Mesenchymal stem cell (in vitro differentiated cells and primary cell): ENCODE measurements at regions not wholly inside any gene's neighbourhood (a gene's known extent, or its start where the extent isn't known, plus 50 kb on each side); places are given as distances from the start of the nearest gene placed in this dataset.
"Not testable (repeated sequence)": the region's sequence is repeated elsewhere in the genome, so short reads cannot be mapped to it uniquely, and the experiment has no call there.

ENCODE experiments used
- DNase-seq: peaks from one replicate; pipeline ENCODE4 v3.0.0-alpha.2; 2013
- H2AFZ ChIP-seq: one replicate; pipeline ENCODE4 v1.6.1; 2013; ENCODE audit warnings: low read depth, mild to moderate bottlenecking, control low read depth, inconsistent platforms, low read length, moderate library complexity
- H2AK5ac ChIP-seq: 2 replicates; pipeline ENCODE4 v1.6.1; 2013; ENCODE audit warnings: low read length, moderate library complexity, mild to moderate bottlenecking, inconsistent platforms; ENCODE audit not compliant: severe bottlenecking
- H2BK120ac ChIP-seq: one replicate; pipeline ENCODE4 v1.6.1; 2013; ENCODE audit warnings: low read depth, mild to moderate bottlenecking, inconsistent platforms, low read length, moderate library complexity
- H2BK12ac ChIP-seq, 2 experiments: one replicate each; pipeline ENCODE4 v1.6.1; 2013; ENCODE audit warnings: inconsistent platforms in 2 of 2, low read length in 2 of 2, mild to moderate bottlenecking in 2 of 2, moderate library complexity in 2 of 2, control low read depth in 1 of 2
- H2BK15ac ChIP-seq: one replicate; pipeline ENCODE4 v1.6.1; 2013; ENCODE audit warnings: mild to moderate bottlenecking, low read depth, inconsistent platforms; ENCODE audit not compliant: poor library complexity, severe bottlenecking
- H2BK5ac ChIP-seq: 2 replicates; pipeline ENCODE4 v1.6.1; 2013; ENCODE audit warnings: low read depth, mild to moderate bottlenecking, low read length, control low read depth, inconsistent platforms; ENCODE audit not compliant: poor library complexity, severe bottlenecking
- H3K14ac ChIP-seq, 2 experiments: one replicate each; pipeline ENCODE4 v1.6.1; 2013; ENCODE audit warnings: inconsistent platforms in 2 of 2, low read length in 2 of 2, control low read depth in 1 of 2, mild to moderate bottlenecking in 1 of 2, moderate library complexity in 1 of 2
- H3K18ac ChIP-seq, 2 experiments: one replicate each; pipeline ENCODE4 v1.6.1; 2013; ENCODE audit warnings: inconsistent platforms in 2 of 2, low read length in 2 of 2, control low read depth in 1 of 2, low read depth in 1 of 2, mild to moderate bottlenecking in 1 of 2
- H3K23ac ChIP-seq, 2 experiments: one replicate each; pipeline ENCODE4 v1.6.1; 2013; ENCODE audit warnings: inconsistent platforms in 2 of 2, low read length in 2 of 2, mild to moderate bottlenecking in 2 of 2, moderate library complexity in 2 of 2, control low read depth in 1 of 2
- H3K27ac ChIP-seq: 2 replicates; pipeline ENCODE4 v1.5.1; 2013; ENCODE audit warnings: mild to moderate bottlenecking, moderate library complexity, low read length, control low read depth, inconsistent platforms; ENCODE audit not compliant: poor library complexity, severe bottlenecking
- H3K27me3 ChIP-seq, 2 experiments: 2 replicates each; pipeline versions ENCODE4 v1.6.1 to v1.7.0; 2013; ENCODE audit warnings: low read length in 2 of 2, mild to moderate bottlenecking in 2 of 2, moderate library complexity in 2 of 2, control low read depth in 1 of 2, inconsistent platforms in 1 of 2; ENCODE audit not compliant: control insufficient read depth in 1 of 2, insufficient read depth in 1 of 2
- H3K36me3 ChIP-seq, 2 experiments: 2 replicates each; pipeline versions ENCODE4 v1.6.1 to v1.7.0; 2013; ENCODE audit warnings: low read length in 2 of 2, control low read depth in 1 of 2, inconsistent platforms in 1 of 2, low read depth in 1 of 2, mild to moderate bottlenecking in 1 of 2; ENCODE audit not compliant: insufficient read depth in 2 of 2, control insufficient read depth in 1 of 2
- H3K4ac ChIP-seq, 2 experiments: one replicate each; pipeline ENCODE4 v1.6.1; 2013; ENCODE audit warnings: inconsistent platforms in 2 of 2, low read length in 2 of 2, mild to moderate bottlenecking in 2 of 2, moderate library complexity in 2 of 2, control low read depth in 1 of 2, low read depth in 1 of 2
- H3K4me1 ChIP-seq: 2 replicates; pipeline ENCODE4 v1.6.1; 2013; ENCODE audit warnings: low read depth, low read length, control low read depth; ENCODE audit not compliant: control insufficient read depth, insufficient read depth
- H3K4me2 ChIP-seq: 2 replicates; pipeline ENCODE4 v1.6.1; 2013; ENCODE audit warnings: low read length, mild to moderate bottlenecking, inconsistent platforms; ENCODE audit not compliant: poor library complexity, severe bottlenecking
- H3K4me3 ChIP-seq, 2 experiments: 2 replicates each; pipeline versions ENCODE4 v1.5.1 to v1.7.0; 2013; ENCODE audit warnings: low read length in 2 of 2, mild to moderate bottlenecking in 2 of 2, control low read depth in 1 of 2, low read depth in 1 of 2; ENCODE audit not compliant: insufficient read depth in 1 of 2
- H3K79me1 ChIP-seq: replicated peaks from 2 replicates; pipeline ENCODE4 v1.6.1; 2013; ENCODE audit warnings: mild to moderate bottlenecking, control low read depth, low read length, inconsistent platforms; ENCODE audit not compliant: poor library complexity, severe bottlenecking
- H3K9ac ChIP-seq: 2 replicates; pipeline ENCODE4 v1.7.0; 2013; ENCODE audit warnings: mild to moderate bottlenecking, low read length, moderate library complexity
- H3K9me3 ChIP-seq: 2 replicates; pipeline ENCODE4 v1.7.0; 2013; ENCODE audit warnings: mild to moderate bottlenecking, low read length; ENCODE audit not compliant: control insufficient read depth
- H4K8ac ChIP-seq: one replicate; pipeline ENCODE4 v1.6.1; 2013; ENCODE audit warnings: inconsistent platforms, mild to moderate bottlenecking, low read length, moderate library complexity
- H4K91ac ChIP-seq: one replicate; pipeline ENCODE4 v1.6.1; 2013; ENCODE audit warnings: mild to moderate bottlenecking, low read length, inconsistent platforms
- WGBS: methylation state at CpG from one replicate; pipeline ENCODE4 v1.1.7; 2013; ENCODE audit warnings: mixed read lengths; 5-methylcytosine and 5-hydroxymethylcytosine counted together

- DNase-seq, result no peak
- Histone ChIP-seq H2BK15ac (no peak overlapping the region), H3K4ac (no peak overlapping the region), H3K4me1 (no peaks in the 10 kb centered on the region), H3K9ac (no peak overlapping the region), H3K79me1 (no peaks in the 10 kb centered on the region), H2BK120ac (no peak overlapping the region), H2BK5ac (no peak overlapping the region), H4K8ac (no peak overlapping the region), H3K4me2 (no peak overlapping the region), H3K4me3 (no peak overlapping the region), H2BK12ac (no peak overlapping the region), H3K9me3 (no peaks in the 10 kb centered on the region), H3K27ac (no peak overlapping the region), H3K18ac (no peak overlapping the region), H2AK5ac (no peak overlapping the region), H2AFZ (no peak overlapping the region), H3K23ac (no peak overlapping the region), H3K27me3 (peaks cover 0 to 11% of the 10 kb centered on the region in 2 experiments), H3K36me3 (no peaks in the 10 kb centered on the region), H3K14ac (no peak overlapping the region), H4K91ac (no peak overlapping the region)
- WGBS, result 81% methylated on average over 5 of the region's 5 CpGs
Observed at GRCh38 chr19:31470952-31471351, 121.7 kb upstream of the TSHZ3 start.

GRCh38 chr19:31478241-31478640 lies 129.0 kb upstream of the TSHZ3 start:
- Histone ChIP-seq H3K23ac (no peak overlapping the region), H2BK5ac (no peak overlapping the region), H2AFZ (no peak overlapping the region), H3K18ac (no peak overlapping the region), H4K91ac (no peak overlapping the region), H4K8ac (no peak overlapping the region), H3K4ac (no peak overlapping the region), H3K9me3 (no peaks in the 10 kb centered on the region), H3K79me1 (no peaks in the 10 kb centered on the region), H3K4me2 (no peak overlapping the region), H2AK5ac (no peak overlapping the region), H3K4me1 (no peaks in the 10 kb centered on the region), H3K36me3 (no peaks in the 10 kb centered on the region), H3K4me3 (no peak overlapping the region), H2BK15ac (no peak overlapping the region), H2BK120ac (no peak overlapping the region), H3K9ac (no peak overlapping the region), H2BK12ac (no peak overlapping the region), H3K27ac (no peak overlapping the region), H3K27me3 (no peaks in the 10 kb centered on the region), H3K14ac (no peak overlapping the region)
- no peak for DNase-seq
- WGBS, result 87% methylated on average over 5 of the region's 5 CpGs

- H2AK5ac ChIP-seq, result no peak overlapping the region
- no peaks in the 10 kb centered on the region for H3K36me3 ChIP-seq
- H3K4me3 ChIP-seq, result no peak overlapping the region
- H3K9ac ChIP-seq, result no peak overlapping the region
- H3K23ac ChIP-seq, result no peak overlapping the region
- no peak overlapping the region for H3K4ac ChIP-seq
- H2BK15ac ChIP-seq, result no peak overlapping the region
- no peak overlapping the region for H3K18ac ChIP-seq
- peaks cover 6% of the 10 kb centered on the region for H3K9me3 ChIP-seq
- no peak overlapping the region for H3K14ac ChIP-seq
- H2AFZ ChIP-seq, result no peak overlapping the region
- H4K91ac ChIP-seq, result no peak overlapping the region
- no peak overlapping the region for H4K8ac ChIP-seq
- H2BK12ac ChIP-seq, result no peak overlapping the region
- H3K27ac ChIP-seq, result no peak overlapping the region
- no peaks in the 10 kb centered on the region for H3K79me1 ChIP-seq
- no peaks in the 10 kb centered on the region for H3K27me3 ChIP-seq
- H2BK5ac ChIP-seq, result no peak overlapping the region
- H3K4me2 ChIP-seq, result no peak overlapping the region
- H3K4me1 ChIP-seq, result no peaks in the 10 kb centered on the region
- no peak for DNase-seq
- H2BK120ac ChIP-seq, result no peak overlapping the region
Observed at GRCh38 chr19:31483226-31483857, 134.1 kb upstream of the TSHZ3 start.

GRCh38 chr19:31484858-31485410 lies 135.7 kb upstream of the TSHZ3 start:
- H3K4me1 ChIP-seq, H3K4me3 ChIP-seq, H3K23ac ChIP-seq, H3K79me1 ChIP-seq, H3K14ac ChIP-seq, H3K4me2 ChIP-seq, H2BK12ac ChIP-seq, H3K9ac ChIP-seq, H3K36me3 ChIP-seq, H3K27ac ChIP-seq, H4K91ac ChIP-seq, DNase-seq, H2BK120ac ChIP-seq, H4K8ac ChIP-seq, H2AFZ ChIP-seq, H3K4ac ChIP-seq, H3K27me3 ChIP-seq, H2BK5ac ChIP-seq, H3K9me3 ChIP-seq, H2BK15ac ChIP-seq, H3K18ac ChIP-seq, H2AK5ac ChIP-seq: not testable (repeated sequence)
- WGBS, result 51% methylated on average over 2 of the region's 2 CpGs
